ENCODE measurements at regions not wholly inside any gene's neighbourhood (a gene's known extent, or its start where the extent isn't known, plus 50 kb on each side); places are given as distances from the start of the nearest gene placed in this dataset.

DNA sequence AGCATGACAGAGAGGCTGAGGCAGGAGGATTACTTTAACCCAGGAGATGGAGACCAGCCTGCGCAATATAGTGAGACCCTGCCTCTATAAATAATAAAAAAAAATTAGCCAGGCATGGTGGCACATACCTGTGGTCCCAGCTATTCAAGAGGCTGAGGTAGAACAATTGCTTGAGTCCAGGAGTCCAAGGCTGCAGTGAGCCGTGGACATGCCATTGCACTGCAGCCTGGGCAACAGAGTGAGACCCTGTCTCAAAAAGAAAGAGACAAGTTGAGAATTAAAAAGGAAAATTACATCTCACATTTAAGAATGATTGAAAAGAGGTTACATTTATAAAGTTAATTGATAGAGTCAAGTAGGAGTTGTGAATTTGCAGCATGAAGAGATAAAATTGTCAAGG is 91.4 kb upstream of the TMPO start:
- no peak for DNase-seq (ENCODE audit: low spot score)

DNA sequence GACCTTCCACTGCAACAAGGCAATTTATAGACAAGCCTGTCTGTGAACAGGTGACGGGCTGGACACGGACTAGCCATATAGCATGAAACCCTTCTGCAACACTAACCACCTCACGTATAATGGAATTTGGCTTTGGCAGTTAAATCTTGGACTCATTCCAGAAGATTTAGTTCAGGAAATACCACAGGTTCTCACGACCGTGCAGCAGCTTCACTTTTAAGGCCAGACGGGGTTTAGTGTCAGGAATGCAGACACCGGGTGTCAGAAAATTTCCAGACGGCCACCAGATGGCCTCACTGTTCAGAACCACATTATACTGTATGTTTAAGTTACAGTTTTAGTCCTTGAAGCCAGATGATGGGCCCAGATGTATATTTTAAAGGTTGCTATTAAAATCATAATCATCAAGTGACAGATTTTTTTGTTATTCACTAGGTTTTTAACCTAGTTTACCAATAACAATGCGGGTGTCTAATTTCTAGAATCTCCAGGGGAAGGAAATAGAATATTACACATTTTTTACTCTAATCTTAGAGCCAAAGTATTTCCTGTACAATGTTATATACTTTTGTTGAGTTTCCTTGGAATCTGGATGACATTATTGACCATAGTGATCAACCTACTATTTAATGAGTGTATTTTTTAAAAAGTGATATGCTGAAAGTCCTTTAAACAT is 90.5 kb upstream of the TMPO start:
- DNase-seq (ENCODE audit: low spot score) = peak; percentile 85

DNA sequence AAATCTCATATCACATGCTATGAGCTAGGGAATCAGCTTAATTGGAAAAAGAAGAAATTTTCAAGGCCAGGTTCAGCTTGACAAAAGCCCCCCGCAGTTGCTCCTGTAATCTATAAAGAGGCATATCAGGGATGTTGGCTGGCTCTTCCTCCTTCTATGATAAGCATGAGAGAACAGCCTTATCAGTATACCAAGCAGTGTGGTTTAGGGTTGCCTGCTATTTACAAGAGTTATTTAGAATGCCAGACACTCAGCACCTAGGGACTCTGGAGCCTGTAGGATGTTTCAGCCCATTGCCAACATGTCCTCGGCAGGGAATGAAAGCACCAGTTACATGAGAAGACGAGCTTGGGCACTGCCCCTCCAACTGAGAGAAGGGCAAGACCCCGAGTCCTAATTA is 89.5 kb upstream of the TMPO start:
- DNase-seq (ENCODE audit: low spot score) = no peak

DNA sequence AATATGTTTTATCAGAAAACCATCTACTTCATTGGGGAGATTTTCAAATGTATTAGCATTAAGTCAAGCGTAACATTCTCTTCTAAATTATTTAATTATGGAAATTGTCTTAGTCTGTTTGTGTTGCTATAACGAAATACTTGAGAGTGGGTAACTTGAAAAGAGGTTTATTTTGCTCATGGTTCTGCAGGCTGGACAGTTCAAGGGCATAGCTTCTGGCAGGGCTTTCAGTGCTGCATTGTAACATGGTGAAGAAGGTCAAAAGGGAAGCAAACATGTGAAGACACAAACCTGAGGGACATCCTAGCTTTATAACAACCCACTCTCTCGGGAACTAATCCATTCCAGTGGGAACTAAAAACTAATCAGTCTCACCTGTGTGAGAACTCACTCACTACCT is 84.3 kb upstream of the TMPO start:
- no peak for DNase-seq (ENCODE audit: low spot score)

DNA sequence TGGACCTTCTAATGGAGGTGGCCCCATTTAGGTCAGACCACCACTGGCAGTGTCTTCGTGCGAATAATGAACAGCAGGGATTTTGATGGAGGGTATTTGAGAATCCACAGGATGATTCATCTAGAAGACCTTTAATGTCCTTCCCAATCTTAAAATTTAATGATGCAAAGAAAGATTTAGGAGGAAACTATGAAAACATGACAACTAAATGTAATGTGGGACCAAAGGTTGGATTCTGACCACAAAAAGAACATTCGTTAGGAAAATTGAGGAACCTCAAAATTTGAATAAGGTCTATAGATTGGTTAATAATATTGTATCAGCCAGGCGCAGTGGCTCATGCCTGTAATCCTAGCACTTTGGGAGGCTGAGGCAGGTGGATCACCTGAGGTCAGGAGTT is 78.2 kb upstream of the TMPO start:
- DNase-seq (ENCODE audit: low spot score) = no peak

DNA sequence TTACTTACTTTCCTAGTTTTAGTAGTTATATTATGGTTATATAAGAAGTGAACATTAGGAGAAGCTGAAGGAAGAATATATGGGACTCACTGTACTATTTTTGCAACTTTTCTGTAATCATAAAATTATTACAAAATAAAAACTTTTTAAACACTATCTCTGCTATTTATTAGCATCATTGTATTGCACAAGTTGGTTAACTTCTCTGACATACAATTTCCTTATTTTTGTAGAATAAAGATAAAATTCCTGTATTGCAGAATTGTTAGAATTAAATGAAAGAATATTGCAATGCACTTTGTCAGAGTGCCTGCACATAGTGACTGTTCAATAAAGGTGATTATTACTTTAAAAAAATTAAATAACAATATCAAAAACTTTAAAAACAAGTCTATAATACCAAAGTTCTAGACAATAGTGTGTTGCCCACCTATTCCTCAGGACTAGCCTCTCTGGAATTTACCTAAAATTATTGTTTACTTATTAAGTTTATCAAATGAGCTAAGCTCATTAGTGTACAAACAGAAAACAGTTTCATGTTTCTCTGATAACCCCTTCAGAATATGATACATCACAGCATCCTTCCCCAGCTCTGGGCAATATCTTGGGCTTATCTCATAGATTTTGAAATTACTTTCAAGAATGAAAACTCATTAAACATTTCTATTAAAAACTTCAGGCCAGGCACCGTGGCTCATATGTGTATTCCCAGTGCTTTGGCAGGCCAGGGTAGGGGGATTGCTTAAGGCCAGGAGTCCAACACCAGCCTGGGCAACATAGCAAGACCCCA is 77.4 kb upstream of the TMPO start:
- DNase-seq (ENCODE audit: low spot score) = no peak

DNA sequence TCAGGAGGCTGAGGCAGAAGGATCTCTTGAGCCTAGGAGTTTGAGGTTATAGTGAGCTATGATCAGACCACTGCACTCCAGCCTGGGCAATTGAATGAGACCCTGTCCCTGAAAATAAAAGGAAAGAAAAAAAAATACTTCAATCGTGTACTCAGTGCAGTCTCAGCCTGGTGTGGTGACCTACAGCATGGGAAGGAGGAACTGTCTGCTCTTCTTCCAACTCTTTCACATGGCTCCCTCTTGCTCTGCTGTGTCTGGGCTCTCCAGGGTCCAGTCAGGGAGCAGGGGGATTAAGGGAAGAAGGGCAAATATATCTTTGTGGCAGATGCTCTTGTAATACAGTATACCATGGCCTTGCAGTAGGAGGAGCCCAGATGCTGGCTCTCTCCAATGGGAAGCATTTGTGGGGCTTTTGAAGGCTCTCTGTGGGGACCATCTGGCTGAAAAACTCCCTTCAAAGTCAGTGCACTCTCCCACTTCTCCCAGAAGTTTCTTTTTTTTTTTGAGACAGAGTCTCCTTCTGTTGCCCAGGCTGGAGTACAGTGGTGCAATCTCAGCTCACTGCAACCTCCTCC is 76.6 kb upstream of the TMPO start:
- DNase-seq (ENCODE audit: low spot score) = no peak

DNA sequence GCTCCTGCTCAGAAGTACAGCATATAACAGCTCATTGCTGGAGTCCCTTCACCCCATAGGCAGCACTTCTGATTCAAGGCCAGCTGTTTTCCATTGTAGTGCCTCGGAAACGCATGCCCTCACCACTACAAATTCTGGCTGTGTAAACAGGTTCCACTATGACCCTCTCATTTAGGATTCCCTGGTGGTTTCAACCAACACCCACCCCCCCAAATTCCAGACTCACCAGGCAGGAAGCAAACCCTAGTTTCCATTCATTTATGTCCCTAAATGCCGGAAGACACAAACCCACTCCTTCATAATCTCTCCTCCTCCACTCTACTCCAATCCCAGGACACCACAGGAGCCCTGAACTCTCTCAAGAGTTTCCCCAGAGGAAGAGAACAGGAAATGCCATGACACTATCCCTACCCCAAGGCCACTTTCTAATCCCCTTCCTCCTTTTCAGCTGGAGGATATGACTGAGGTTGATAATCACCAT is 75.9 kb upstream of the TMPO start:
- DNase-seq (ENCODE audit: low spot score) = no peak

DNA sequence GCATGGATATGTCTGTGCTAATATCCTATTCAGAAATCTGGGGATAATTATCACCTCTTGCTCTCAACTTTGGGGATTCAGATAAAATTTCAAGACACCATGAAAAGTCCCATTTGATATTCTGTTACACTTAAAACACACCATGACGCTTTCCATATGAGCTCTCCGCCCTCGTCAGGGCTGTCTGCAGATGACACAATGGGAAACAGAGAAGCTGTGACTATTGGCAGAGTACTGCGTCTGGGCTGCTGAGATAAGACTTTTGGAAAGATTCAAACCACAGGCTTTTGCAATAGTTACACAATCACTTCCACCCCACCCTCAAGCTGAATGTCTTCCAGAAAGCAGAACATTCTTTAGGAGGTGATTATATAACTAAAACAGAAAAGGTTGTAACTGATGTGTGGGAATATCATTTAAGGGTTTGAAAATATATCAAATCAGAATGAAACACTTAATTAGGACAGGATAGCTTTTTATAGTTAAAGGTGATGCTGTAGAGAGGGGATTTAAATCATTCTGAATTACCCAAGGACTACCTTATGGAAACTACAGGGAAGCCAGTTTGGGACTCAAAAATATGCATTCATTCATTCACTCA is 75.3 kb upstream of the TMPO start:
- DNase-seq (ENCODE audit: low spot score) = no peak

DNA sequence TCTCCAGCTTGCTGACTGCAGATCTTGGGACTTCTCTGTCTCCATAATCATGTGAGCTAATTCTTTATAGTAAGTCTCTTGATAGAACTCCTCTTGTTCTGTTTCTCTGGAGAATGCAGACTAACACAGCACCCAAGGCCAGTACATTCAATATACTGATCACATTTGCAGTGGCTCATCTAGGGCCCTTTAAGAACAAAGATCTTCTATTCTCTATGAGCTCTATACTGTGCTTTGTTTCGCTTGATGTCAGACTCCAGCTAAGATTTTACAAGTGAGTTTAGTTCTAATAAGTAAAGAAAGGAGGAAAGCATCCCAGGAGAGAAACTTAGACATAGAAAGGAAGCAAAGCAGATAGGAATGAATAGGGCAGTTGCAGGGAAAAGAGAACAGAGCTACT is 69.3 kb upstream of the TMPO start:
- no peak for DNase-seq (ENCODE audit: low spot score)

DNA sequence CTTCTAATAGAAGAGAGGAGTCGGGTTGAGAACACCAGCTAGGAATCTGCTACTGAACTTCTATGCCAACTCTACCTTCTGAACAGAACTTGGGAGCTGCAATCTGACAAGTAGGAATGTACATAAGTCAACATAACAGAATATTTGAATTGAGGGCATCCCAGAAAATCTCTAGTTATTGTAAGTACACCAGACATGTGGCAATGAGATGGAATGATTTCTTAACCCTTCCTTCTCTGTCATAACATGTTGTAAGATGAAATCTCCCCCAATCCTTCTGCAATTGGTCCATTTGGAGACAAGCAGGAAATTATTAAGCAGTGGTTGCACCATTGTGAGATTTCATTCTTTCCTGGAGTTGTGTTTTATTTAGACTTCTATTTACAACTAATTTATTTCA is 68.7 kb upstream of the TMPO start:
- DNase-seq (ENCODE audit: low spot score) = no peak

DNA sequence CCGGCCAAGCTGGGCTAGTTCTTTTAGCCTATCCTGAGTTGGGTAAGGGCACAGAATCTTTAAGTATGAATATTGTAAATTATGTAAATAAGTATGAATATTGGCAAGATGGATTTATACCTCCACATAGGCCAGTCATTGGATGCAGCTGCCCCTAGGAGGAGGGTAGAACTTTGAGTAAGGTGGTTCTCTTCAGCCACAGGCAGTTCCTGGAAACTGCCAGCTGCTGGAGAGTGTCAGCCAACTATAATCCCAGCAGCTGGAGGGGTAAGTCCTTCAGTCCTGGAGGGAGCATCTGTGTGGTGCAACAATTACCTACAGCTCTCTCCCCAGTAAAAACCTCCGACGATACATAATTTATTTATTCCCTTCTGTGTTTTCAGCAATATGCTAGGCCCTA is 65.8 kb upstream of the TMPO start:
- DNase-seq (ENCODE audit: low spot score) = no peak

DNA sequence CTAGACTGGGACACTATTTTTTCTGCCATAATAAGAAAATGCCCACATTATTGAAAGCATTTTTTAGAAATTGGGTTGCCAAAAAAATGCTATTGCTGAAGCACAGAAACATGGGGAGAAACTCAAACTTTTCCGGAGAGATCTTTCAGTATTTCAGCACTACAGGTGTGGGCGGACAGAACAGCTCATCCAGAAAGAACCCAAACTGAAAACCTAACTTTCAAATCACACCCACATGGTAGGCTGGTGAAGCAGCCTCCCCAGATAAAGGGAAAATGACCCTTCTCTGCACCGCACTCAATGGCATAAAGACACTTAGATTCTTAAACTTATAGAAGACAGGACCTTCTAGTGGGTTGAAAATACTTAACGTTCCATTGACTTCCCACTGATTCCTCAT is 62.3 kb upstream of the TMPO start:
- no peak for DNase-seq (ENCODE audit: low spot score)

DNA sequence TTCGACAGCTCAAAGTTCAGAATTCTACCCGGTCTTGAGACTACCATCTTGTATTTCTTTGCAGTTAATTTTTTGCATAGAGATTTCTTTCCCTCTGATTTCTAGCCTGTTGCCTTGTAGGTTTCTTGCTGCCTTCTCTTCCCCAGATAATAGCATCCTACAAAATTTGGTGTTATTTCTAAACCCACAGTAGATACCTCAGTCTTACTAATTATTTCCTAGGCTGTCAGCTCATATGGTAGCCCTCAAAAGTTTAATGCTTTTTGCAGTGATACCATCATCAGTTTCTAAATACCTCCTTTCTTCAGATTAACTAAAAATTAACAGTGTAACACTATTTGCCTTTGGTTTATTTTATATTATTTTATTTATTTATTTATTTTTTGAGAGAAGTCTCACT is 61.9 kb upstream of the TMPO start:
- DNase-seq (ENCODE audit: low spot score) = no peak

DNA sequence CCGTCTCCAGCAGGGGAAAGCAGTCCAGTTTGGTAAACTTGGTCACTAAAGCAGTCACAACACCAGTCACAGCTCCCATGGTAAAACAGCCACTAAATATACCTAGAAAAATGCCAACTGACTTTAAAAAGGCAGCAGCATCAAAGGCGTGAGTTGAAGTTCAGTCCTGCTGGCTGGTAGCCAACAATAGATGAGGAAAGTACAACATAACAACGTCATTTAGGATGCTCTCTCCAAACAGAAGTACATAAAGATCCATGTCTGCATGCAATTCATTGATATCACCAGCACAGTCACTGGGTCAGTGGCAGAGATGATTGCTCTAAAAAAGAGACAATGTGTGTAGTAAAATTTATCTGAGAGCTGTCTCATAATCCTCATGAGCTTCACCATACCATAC is 59.3 kb upstream of the TMPO start:
- no peak for DNase-seq (ENCODE audit: low spot score)

DNA sequence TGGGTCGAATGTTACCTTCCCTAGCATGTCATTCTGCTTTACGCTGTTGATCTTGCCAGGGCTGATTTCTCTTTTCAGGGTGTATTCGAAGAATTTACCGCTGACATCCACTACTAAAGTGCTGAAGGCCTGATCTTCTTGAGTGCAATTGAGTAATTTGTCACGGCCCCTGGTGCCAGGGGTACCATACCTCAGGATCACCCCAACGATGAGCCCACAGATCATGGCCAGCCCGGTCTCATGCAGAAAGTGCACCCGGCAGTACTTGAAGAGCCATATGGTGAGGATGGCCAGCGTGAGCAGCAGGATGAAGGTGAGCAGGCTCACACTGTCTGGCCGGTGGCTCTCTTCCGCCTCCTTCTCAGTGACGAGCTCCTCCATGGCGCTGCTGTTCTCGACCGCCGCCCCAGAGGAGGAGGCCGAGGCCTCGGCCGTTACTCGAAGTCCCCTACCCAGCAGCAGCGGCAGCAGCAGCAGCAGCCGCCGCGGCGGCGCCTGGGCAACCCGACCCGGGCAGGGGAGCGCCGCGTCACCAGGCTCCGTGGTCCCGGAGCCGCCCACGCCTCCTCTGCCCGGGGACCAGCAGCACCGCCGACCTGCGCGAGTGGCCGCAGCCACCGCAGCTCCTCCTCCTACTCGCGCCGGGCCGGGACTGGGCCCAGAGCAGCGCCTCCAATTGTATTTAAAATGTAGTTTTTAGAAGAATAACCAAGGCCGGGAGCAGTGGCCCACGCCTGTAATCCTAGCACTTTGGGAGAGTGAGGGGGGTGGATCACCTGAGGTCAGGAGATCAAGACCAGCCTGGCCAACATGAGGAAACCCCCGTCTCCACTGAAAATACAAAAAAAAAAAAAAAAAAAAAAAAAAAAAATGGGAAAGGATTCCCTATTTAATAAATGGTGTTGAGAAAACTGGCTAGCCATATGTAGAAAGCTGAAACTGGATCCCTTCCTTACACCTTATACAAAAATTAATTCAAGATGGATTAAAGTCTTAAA is 58.5 kb upstream of the TMPO start:
- DNase-seq (ENCODE audit: low spot score) = no peak

DNA sequence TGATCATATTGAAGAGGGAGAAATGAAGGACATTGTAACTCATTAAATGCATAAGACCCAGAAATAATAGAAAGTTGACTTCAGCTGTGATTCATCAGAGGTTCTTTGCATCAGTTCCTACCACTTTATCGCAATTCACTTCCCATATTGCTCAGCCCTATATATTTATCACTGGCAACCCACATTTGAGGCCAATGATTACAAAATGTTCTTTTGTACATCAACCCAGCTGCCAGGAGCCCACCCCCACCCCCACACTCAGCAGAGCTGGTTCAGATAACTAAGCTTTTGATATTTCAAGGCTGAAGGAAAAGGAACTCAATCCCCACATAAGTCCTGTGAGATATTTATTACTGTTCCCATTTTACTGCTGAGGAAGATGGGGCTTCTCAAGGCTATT is 51.2 kb upstream of the TMPO start:
- no peak for DNase-seq (ENCODE audit: low spot score)

DNA sequence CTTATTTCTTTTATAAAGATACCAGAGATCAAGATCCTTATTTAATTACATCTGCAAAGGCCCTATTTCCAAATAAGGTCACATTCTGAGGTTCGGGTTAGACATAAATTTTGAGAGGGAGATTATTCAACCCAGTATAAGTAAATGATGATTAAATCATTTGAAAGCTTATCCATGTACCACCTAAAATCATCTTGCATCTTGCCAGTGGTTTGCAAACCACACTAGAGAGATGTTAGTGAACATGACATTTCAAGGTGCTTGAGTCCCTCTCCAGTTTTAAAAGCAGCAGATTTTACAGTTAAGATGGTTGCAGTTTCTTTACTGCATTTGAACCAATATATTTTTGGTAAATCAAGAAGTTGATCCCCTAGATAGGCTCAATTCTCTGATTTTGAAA is 49.9 kb upstream of the TMPO start:
- no peak for DNase-seq (ENCODE audit: low spot score)

Data from HT-29 (cell line).